ENCODE measurements at regions not wholly inside any gene's neighbourhood (a gene's known extent, or its start where the extent isn't known, plus 50 kb on each side); places are given as distances from the start of the nearest gene placed in this dataset.

- FAIRE-seq: no peak
These were observed 121.4 kb upstream of the SEC61G start for GRCh38 chr7:54880326-54880989.

More at GRCh38 chr7:54880326-54880989, 121.4 kb upstream of the SEC61G start:
- DNase-seq (ENCODE audit: low read depth, low spot score): no peak
- ATAC-seq: no peak
- Histone ChIP-seq H3K27me3 (replicated peaks in 1 of 2; ENCODE audit: control insufficient read depth in 2 of 2, insufficient read depth in 2 of 2, low read length in 1 of 2) (no peaks in the 10 kb centered on the region), H3K4me3 (no peak overlapping the region), H4K20me1 (ENCODE audit: control insufficient read depth, insufficient read depth) (no peaks in the 10 kb centered on the region), H3K9me3 (replicated peaks; ENCODE audit: control insufficient read depth, insufficient read depth, low read length) (no peaks in the 10 kb centered on the region), H3K9ac (ENCODE audit: control insufficient read depth, insufficient read depth, low read length) (no peak overlapping the region), H3K4me2 (ENCODE audit: control insufficient read depth, insufficient read depth) (no peak overlapping the region), H3K79me2 (ENCODE audit: control insufficient read depth, insufficient read depth, low read length) (no peaks in the 10 kb centered on the region), H2AFZ (ENCODE audit: control insufficient read depth, low read depth, low read length) (no peak overlapping the region), H3K27ac (ENCODE audit: control insufficient read depth, insufficient read depth) (no peak overlapping the region), H3K36me3 (ENCODE audit: control insufficient read depth in 2 of 2, insufficient read depth in 2 of 2, low read length in 1 of 2) (no peaks in the 10 kb centered on the region), H3K4me1 (ENCODE audit: control insufficient read depth, insufficient read depth, low read length) (no peaks in the 10 kb centered on the region)
- no peak for TF ChIP-seq E4F1 (IDR thresholded peaks at IDR 0.05; ENCODE audit: borderline replicate concordance, partially characterized antibody)
- no peak for TF ChIP-seq IKZF1 (conservative IDR thresholded peaks at IDR 0.05)
- ChIA-PET CTCF (no interaction called here), POLR2A (no interaction called here), RAD21 (ENCODE audit: unreplicated experiment) (no interaction called here), SMC1A (ENCODE audit: uncharacterized antibody, unreplicated experiment) (no interaction called here)
- in situ Hi-C loops (cut with MboI) (no loop called here), intact Hi-C loops (cut with micrococcal nuclease; ENCODE audit: unreplicated experiment) (no loop called here)
- WGBS (ENCODE audit: insufficient coverage, insufficient replicate concordance, low lambda C conversion rate, missing lambda C conversion rate): 44% methylated on average over 11 of the region's 11 CpGs
- BruUV-seq (replicated peaks): no TSS peak
